H1 (cell line): ENCODE measurements at regions not wholly inside any gene's neighbourhood (a gene's known extent, or its start where the extent isn't known, plus 50 kb on each side); places are given as distances from the start of the nearest gene placed in this dataset.

Experiments
- CTCF ChIA-PET: fragments of 300-600 bp; sonication (Branson Sonifier 250); formaldehyde crosslinking; loops from one replicate; lab custom pipeline; 2021; ENCODE audit not compliant: partially characterized antibody; lab: Charles Lee
- POLR2A ChIA-PET: fragments of 300-600 bp; sonication (Branson Sonifier 250); formaldehyde crosslinking; loops from one replicate; lab custom pipeline; 2021; ENCODE audit warnings: inconsistent platforms; ENCODE audit not compliant: partially characterized antibody; lab: Charles Lee
- DNase-seq, 2 experiments: peaks; one replicate each; pipeline versions ENCODE4 v3.0.0 to v3.0.0-alpha.2; 2010 to 2022; ENCODE audit warnings: low spot score in 2 of 2, low read depth in 1 of 2, mixed read lengths in 1 of 2
- FAIRE-seq: peaks from 2 replicates; lab custom pipeline; 2011; peaks lifted over from hg19 to GRCh38; lab: Jason Lieb, UNC
- H2AFZ ChIP-seq: 2 replicates; pipeline ENCODE4 v1.8.1; 2012; ENCODE audit warnings: low read length, inconsistent platforms
- H2AK5ac ChIP-seq: 2 replicates; pipeline ENCODE4 v1.6.1; 2013; ENCODE audit warnings: low read depth, low read length
- H2BK120ac ChIP-seq: replicated peaks from 2 replicates; pipeline ENCODE3; 2013; ENCODE audit warnings: low read depth, low read length, inconsistent platforms
- H2BK12ac ChIP-seq: 2 replicates; pipeline ENCODE4 v1.6.1; 2013; ENCODE audit warnings: low read depth, low read length
- H2BK15ac ChIP-seq: 2 replicates; pipeline ENCODE4 v1.6.1; 2013; ENCODE audit warnings: low read length
- H2BK20ac ChIP-seq: 2 replicates; pipeline ENCODE4 v1.6.1; 2013; ENCODE audit warnings: low read length
- H2BK5ac ChIP-seq: 2 replicates; pipeline ENCODE4 v1.6.1; 2013; ENCODE audit warnings: low read depth, low read length
- H3K14ac ChIP-seq: 2 replicates; pipeline ENCODE4 v1.6.1; 2013; ENCODE audit warnings: inconsistent platforms; ENCODE audit not compliant: insufficient read length
- H3K18ac ChIP-seq: 2 replicates; pipeline ENCODE4 v1.6.1; 2013; ENCODE audit warnings: low read length; ENCODE audit errors: extremely low read depth
- H3K23ac ChIP-seq: 2 replicates; pipeline ENCODE4 v1.6.1; 2013; ENCODE audit warnings: inconsistent platforms; ENCODE audit not compliant: insufficient read length
- H3K23me2 ChIP-seq: 2 replicates; pipeline ENCODE4 v1.6.1; 2013; ENCODE audit warnings: low read depth, low read length
- H3K27ac ChIP-seq: 2 replicates; pipeline ENCODE4 v1.6.1; 2011; ENCODE audit warnings: low read depth, low read length, inconsistent platforms
- H3K27me3 ChIP-seq, 4 experiments: replicated peaks in 1 of 4; 1 replicate in 1 of 4; 2 replicates in 3 of 4; pipeline versions ENCODE4 v1.6.1 to v1.8.1; 2011 to 2013; ENCODE audit warnings: low read length in 3 of 4, mild to moderate bottlenecking in 3 of 4, inconsistent platforms in 2 of 4, mixed read lengths in 2 of 4, moderate library complexity in 1 of 4; ENCODE audit not compliant: control insufficient read depth in 3 of 4, insufficient read depth in 3 of 4; ENCODE audit errors: extremely low read depth in 1 of 4
- H3K36me3 ChIP-seq, 4 experiments: 2 replicates each; pipeline versions ENCODE4 v1.6.1 to v1.8.1; 2011 to 2013; ENCODE audit warnings: mild to moderate bottlenecking in 4 of 4, low read length in 3 of 4, moderate library complexity in 2 of 4, control low read depth in 1 of 4, inconsistent platforms in 1 of 4; ENCODE audit not compliant: insufficient read depth in 4 of 4, control insufficient read depth in 2 of 4
- H3K4ac ChIP-seq: replicated peaks from 2 replicates; pipeline ENCODE3; 2013; ENCODE audit warnings: low read length, low read depth, mixed read lengths, inconsistent platforms; ENCODE audit not compliant: insufficient read length
- H3K4me1 ChIP-seq, 4 experiments: replicated peaks in 1 of 4; 1 replicate in 1 of 4; 2 replicates in 3 of 4; pipeline versions ENCODE4 v1.6.1 to v1.8.1; 2011 to 2013; ENCODE audit warnings: low read length in 3 of 4, inconsistent platforms in 2 of 4, mixed read lengths in 1 of 4; ENCODE audit not compliant: insufficient read depth in 4 of 4, control insufficient read depth in 3 of 4
- H3K4me2 ChIP-seq, 2 experiments: 2 replicates each; pipeline versions ENCODE4 v1.6.1 to v1.8.1; 2011 to 2013; ENCODE audit warnings: low read depth in 2 of 2, low read length in 2 of 2, control low read depth in 1 of 2, inconsistent platforms in 1 of 2, mild to moderate bottlenecking in 1 of 2; ENCODE audit not compliant: insufficient read depth in 1 of 2
- H3K4me3 ChIP-seq, 4 experiments: fragments of 200-600, 300-600 bp in 1 of 4; sonication (generic), shearing (Covaris generic), sonication (Bioruptor Twin) in 1 of 4; 2 replicates each; pipeline versions ENCODE4 v1.5.1 to v1.8.1; 2011 to 2016; ENCODE audit warnings: low read length in 4 of 4, low read depth in 3 of 4, control low read depth in 2 of 4, inconsistent platforms in 2 of 4, mild to moderate bottlenecking in 2 of 4, mixed read lengths in 1 of 4, moderate library complexity in 1 of 4; ENCODE audit not compliant: insufficient read depth in 2 of 4; ENCODE audit errors: extremely low read depth in 1 of 4
- H3K56ac ChIP-seq: replicated peaks from 2 replicates; pipeline ENCODE3; 2013; ENCODE audit warnings: low read depth, mild to moderate bottlenecking, mixed read lengths, low read length, inconsistent platforms; ENCODE audit not compliant: insufficient read length
- H3K79me1 ChIP-seq: 2 replicates; pipeline ENCODE4 v1.6.1; 2013; ENCODE audit warnings: low read depth, low read length, control low read depth
- H3K79me2 ChIP-seq, 2 experiments: 2 replicates each; pipeline versions ENCODE4 v1.6.1 to v1.8.1; 2012 to 2013; ENCODE audit warnings: low read length in 2 of 2, mild to moderate bottlenecking in 2 of 2, inconsistent platforms in 1 of 2; ENCODE audit not compliant: insufficient read depth in 2 of 2, control insufficient read depth in 1 of 2
- H3K9ac ChIP-seq, 4 experiments: replicated peaks in 1 of 4; 1 replicate in 1 of 4; 2 replicates in 3 of 4; pipeline versions ENCODE4 v1.6.1 to v1.8.1; 2011 to 2013; ENCODE audit warnings: low read depth in 3 of 4, low read length in 3 of 4, control low read depth in 2 of 4, mild to moderate bottlenecking in 2 of 4, moderate library complexity in 2 of 4, inconsistent platforms in 1 of 4; ENCODE audit errors: extremely low read depth in 1 of 4
- H3K9me3 ChIP-seq, 2 experiments: 2 replicates each; pipeline versions ENCODE4 v1.6.1 to v1.8.1; 2012 to 2013; ENCODE audit warnings: mild to moderate bottlenecking in 2 of 2, moderate library complexity in 2 of 2, control low read depth in 1 of 2, inconsistent platforms in 1 of 2, low read depth in 1 of 2, low read length in 1 of 2, mixed read lengths in 1 of 2; ENCODE audit not compliant: insufficient read depth in 2 of 2
- H4K20me1 ChIP-seq, 2 experiments: replicated peaks in 1 of 2; 2 replicates each; pipeline versions ENCODE3 to v1.8.1; 2011 to 2013; ENCODE audit warnings: inconsistent platforms in 2 of 2, low read length in 2 of 2, mild to moderate bottlenecking in 1 of 2; ENCODE audit not compliant: insufficient read depth in 2 of 2, control insufficient read depth in 1 of 2
- H4K5ac ChIP-seq: 2 replicates; pipeline ENCODE4 v1.6.1; 2013; ENCODE audit warnings: low read length, low read depth, mixed read lengths, inconsistent platforms; ENCODE audit not compliant: insufficient read length
- H4K8ac ChIP-seq: 2 replicates; pipeline ENCODE4 v1.8.0; 2013; ENCODE audit warnings: mild to moderate bottlenecking, moderate library complexity, low read length, inconsistent platforms; ENCODE audit not compliant: insufficient read depth; ENCODE audit errors: extremely low read depth
- H4K91ac ChIP-seq: replicated peaks from 2 replicates; pipeline ENCODE3; 2013; ENCODE audit warnings: low read length, mixed read lengths, inconsistent platforms; ENCODE audit not compliant: insufficient read length
- BACH1 ChIP-seq: IDR thresholded peaks from 2 replicates; pipeline ENCODE4 v1.6.1; 2012; ENCODE audit warnings: low read length, improper control_type of control experiment
- BRCA1 ChIP-seq: IDR thresholded peaks from 2 replicates; pipeline ENCODE4 v1.6.1; 2012; ENCODE audit warnings: low read depth, low read length, improper control_type of control experiment
- CTBP2 ChIP-seq: IDR thresholded peaks from 2 replicates; pipeline ENCODE4 v1.7.0; 2011; ENCODE audit warnings: borderline replicate concordance, mild to moderate bottlenecking, moderate library complexity, mixed read lengths, low read length; ENCODE audit not compliant: insufficient read depth, insufficient read length
- EZH2 ChIP-seq: fragments of 200-600 bp; sonication (generic); IDR thresholded peaks from 2 replicates; pipeline ENCODE4 v1.7.1; 2012; ENCODE audit warnings: low read depth, mild to moderate bottlenecking, moderate library complexity, low read length, inconsistent platforms; ENCODE audit not compliant: severe bottlenecking
- FOSL1 ChIP-seq: IDR thresholded peaks from 2 replicates; pipeline ENCODE4 v1.6.1; 2011; ENCODE audit warnings: mild to moderate bottlenecking, low read depth, low read length, moderate library complexity; ENCODE audit not compliant: insufficient read depth
- JUN ChIP-seq: IDR thresholded peaks from 2 replicates; pipeline ENCODE4 v1.6.1; 2011; ENCODE audit warnings: low read depth, mild to moderate bottlenecking, improper control_type of control experiment, low read length
- JUND ChIP-seq: IDR thresholded peaks from 2 replicates; pipeline ENCODE4 v1.6.1; 2011; ENCODE audit warnings: mild to moderate bottlenecking, improper control_type of control experiment, low read length
- KDM5A ChIP-seq: fragments of 200-600 bp; IDR thresholded peaks from 2 replicates; pipeline ENCODE4 v1.7.1; 2012; ENCODE audit warnings: mild to moderate bottlenecking, low read length, inconsistent platforms, mixed read lengths
- NRF1 ChIP-seq: IDR thresholded peaks from 2 replicates; pipeline ENCODE4 v1.6.1; 2011; ENCODE audit warnings: mild to moderate bottlenecking, low read depth, low read length, improper control_type of control experiment
- POLR2AphosphoS5 ChIP-seq: IDR thresholded peaks from 2 replicates; pipeline ENCODE4 v1.6.1; 2011; ENCODE audit warnings: low read depth, low read length
- RNF2 ChIP-seq: fragments of 200-900, 300-1000 bp; sonication (generic); IDR thresholded peaks from 2 replicates; pipeline ENCODE4 v1.7.1; 2016; ENCODE audit warnings: borderline replicate concordance, low read depth, mild to moderate bottlenecking, antibody characterized with exemption, low read length; ENCODE audit not compliant: poor library complexity, severe bottlenecking; ENCODE audit errors: missing control alignments
- RXRA ChIP-seq: IDR thresholded peaks from 2 replicates; pipeline ENCODE4 v1.6.1; 2011; ENCODE audit warnings: low read depth, mild to moderate bottlenecking, low read length, moderate library complexity; ENCODE audit not compliant: insufficient read depth
- SIRT6 ChIP-seq: IDR thresholded peaks from one replicate; pipeline ENCODE4 v1.7.1; 2012; ENCODE audit warnings: low read length, inconsistent platforms
- TAF1 ChIP-seq: IDR thresholded peaks from 2 replicates; pipeline ENCODE4 v1.6.1; 2011; ENCODE audit warnings: mild to moderate bottlenecking, low read depth, low read length
- WGBS, 2 experiments: shearing (Covaris generic) in 1 of 2; methylation state at CpG; one replicate each; pipeline versions ENCODE4 v1.1.6 to v1.1.7; 2013 to 2015; ENCODE audit warnings: low lambda C conversion rate in 2 of 2, mixed read lengths in 2 of 2, inconsistent platforms in 1 of 2, low coverage in 1 of 2, missing lambda C conversion rate in 1 of 2; ENCODE audit not compliant: insufficient replicate concordance in 2 of 2, insufficient coverage in 1 of 2, insufficient read length in 1 of 2; ENCODE audit errors: extremely low coverage in 1 of 2, missing lambda C conversion rate in 1 of 2; 5-methylcytosine and 5-hydroxymethylcytosine counted together
- TF ChIP-seq, protein P1 (sequence below): IDR thresholded peaks from 2 replicates; pipeline ENCODE4 v1.6.1; 2012; ENCODE audit warnings: inconsistent platforms

DNA sequence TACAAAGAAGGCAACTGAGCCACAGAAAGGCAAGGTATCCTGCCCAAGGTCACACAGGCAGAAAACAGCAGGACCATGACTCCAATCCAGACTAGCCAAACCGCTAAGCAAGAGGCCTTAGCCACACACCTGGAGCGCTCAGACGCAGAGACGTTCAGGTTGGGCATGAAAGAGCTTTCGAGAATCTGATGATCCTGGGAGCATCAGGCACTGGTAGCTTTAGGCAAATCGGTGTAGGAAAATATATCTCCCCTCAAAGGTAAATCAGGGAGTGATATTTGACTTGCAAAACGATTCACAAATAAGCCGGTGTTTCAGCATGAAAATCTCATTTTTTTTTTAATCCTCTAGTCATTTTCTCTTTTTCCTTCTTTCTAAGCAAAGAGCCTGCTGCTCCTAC, 279.0 kb downstream of the MRTFB start:
- H4K91ac ChIP-seq: no peak overlapping the region
- H3K56ac ChIP-seq: no peak overlapping the region
- H3K4me2 ChIP-seq: no peak overlapping the region
- H2BK5ac ChIP-seq: no peak overlapping the region
- no peak overlapping the region for H3K18ac ChIP-seq
- H4K5ac ChIP-seq: no peak overlapping the region
- H3K9me3 ChIP-seq: no peaks in the 10 kb centered on the region
- no peak overlapping the region for H2BK12ac ChIP-seq
- H3K4ac ChIP-seq: no peak overlapping the region
- ChIA-PET POLR2A (interaction anchor here (0.7 kb wide), 1 partner anchor 40 kb away, joined by 3 read pairs; no protein-coding TSS in a partner anchor), CTCF (interaction anchor here (0.6 kb wide), 1 partner anchor 103 kb away, joined by 3 read pairs; no protein-coding TSS in a partner anchor)
- 0 out of 2 replicates have a peak overlapping the region, but pooled peaks have one; percentile 63 for H2AFZ ChIP-seq
- H3K79me1 ChIP-seq: no peaks in the 10 kb centered on the region
- H3K9ac ChIP-seq: no peak overlapping the region
- H2BK15ac ChIP-seq: 0 out of 2 replicates have a peak overlapping the region, but pooled peaks have one; percentile 40
- no peak overlapping the region for H2BK20ac ChIP-seq
- DNase-seq (no peak), FAIRE-seq (no peak)
- no peak overlapping the region for H3K27ac ChIP-seq
- no peak overlapping the region for H3K4me3 ChIP-seq
- no peaks in the 10 kb centered on the region; the same call in 1 of the 2 replicates for H3K23me2 ChIP-seq
- no peaks in the 10 kb centered on the region for H3K79me2 ChIP-seq
- no peak overlapping the region for H3K14ac ChIP-seq
- H2AK5ac ChIP-seq: no peak overlapping the region
- H4K20me1 ChIP-seq: no peaks in the 10 kb centered on the region
- 82% methylated on average over 8 of the region's 8 CpGs; no CpG with 5 or more reads in 1 of the 2 experiments for WGBS, 2 experiments
- no peak overlapping the region for H3K23ac ChIP-seq
- no peak overlapping the region for H4K8ac ChIP-seq
- no peaks in the 10 kb centered on the region for H3K36me3 ChIP-seq
- H3K27me3 ChIP-seq: no peaks in the 10 kb centered on the region
- H2BK120ac ChIP-seq: no peak overlapping the region
- peaks cover 0 to 6% (median 4%) of the 10 kb centered on the region in 4 experiments; a peak in 2 of 7 replicates for H3K4me1 ChIP-seq
- no peak for TF ChIP-seq TAF1
- TF ChIP-seq BRCA1: no peak
- no peak for TF ChIP-seq SIRT6
- no peak for TF ChIP-seq RNF2
- TF ChIP-seq FOSL1: no peak
- TF ChIP-seq EZH2: no peak
- TF ChIP-seq NRF1: no peak
- no peak for TF ChIP-seq JUN
- no peak for TF ChIP-seq BACH1
- TF ChIP-seq RXRA: no peak
- TF ChIP-seq CTBP2: no peak
- TF ChIP-seq, protein P1, sequence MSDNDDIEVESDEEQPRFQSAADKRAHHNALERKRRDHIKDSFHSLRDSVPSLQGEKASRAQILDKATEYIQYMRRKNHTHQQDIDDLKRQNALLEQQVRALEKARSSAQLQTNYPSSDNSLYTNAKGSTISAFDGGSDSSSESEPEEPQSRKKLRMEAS: no peak
- TF ChIP-seq KDM5A: no peak
- TF ChIP-seq POLR2AphosphoS5: no peak
- TF ChIP-seq JUND: no peak
